ENCODE measurements at regions not wholly inside any gene's neighbourhood (a gene's known extent, or its start where the extent isn't known, plus 50 kb on each side); places are given as distances from the start of the nearest gene placed in this dataset.

- TF ChIP-seq ELK1 (IDR thresholded peaks at IDR 0.05; ENCODE audit: borderline replicate concordance, low read depth, low read length) (no peak), CTCF (conservative IDR thresholded peaks at IDR 0.05; ENCODE audit: low read depth, low read length) (no peak), CEBPB (IDR thresholded peaks at IDR 0.05; ENCODE audit: low read depth, low read length) (no peak), MAZ (IDR thresholded peaks at IDR 0.05; ENCODE audit: borderline replicate concordance, low read depth, low read length) (no peak), POLR2A (IDR thresholded peaks at IDR 0.05; ENCODE audit: low read depth, low read length) (no peak), RFX5 (IDR thresholded peaks at IDR 0.05; ENCODE audit: low read depth, low read length) (no peak), BHLHE40 (IDR thresholded peaks at IDR 0.05; ENCODE audit: low read depth, low read length) (no peak), RCOR1 (IDR thresholded peaks at IDR 0.05; ENCODE audit: insufficient replicate concordance, low read length) (no peak), MAFK (IDR thresholded peaks at IDR 0.05; ENCODE audit: low read depth, low read length) (no peak), SMC3 (IDR thresholded peaks at IDR 0.05; ENCODE audit: low read depth, low read length) (no peak), CHD1 (IDR thresholded peaks at IDR 0.05; ENCODE audit: low read depth, low read length) (no peak), MXI1 (IDR thresholded peaks at IDR 0.05; ENCODE audit: borderline replicate concordance, low read depth, low read length) (no peak), USF2 (IDR thresholded peaks at IDR 0.05; ENCODE audit: low read depth, low read length) (no peak)
These were observed 368.7 kb upstream of the FAM241A start for GRCh38 chr4:111776561-111776960.

Data from IMR-90 (cell line).